Thyroid gland (tissue), 4 donors: ENCODE measurements at regions not wholly inside any gene's neighbourhood (a gene's known extent, or its start where the extent isn't known, plus 50 kb on each side); places are given as distances from the start of the nearest gene placed in this dataset.

Source experiments
- POLR2A ChIP-seq, 2 donors: fragments of 450-650 bp; IDR thresholded peaks; one replicate each; pipeline ENCODE4 v1.6.1; 2017; ENCODE audit warnings: antibody characterized with exemption in 2 of 2, mild to moderate bottlenecking in 2 of 2, moderate library complexity in 1 of 2
- TF ChIP-seq, protein P1 (sequence below), 6 experiments: fragments of 200-600 bp in 3 of 6; fragments of 450-650 bp in 3 of 6; sonication (generic) in 3 of 6; IDR thresholded peaks; one replicate each; pipeline ENCODE4 v1.5.1; 2016 to 2019; ENCODE audit warnings: antibody characterized with exemption in 6 of 6, mild to moderate bottlenecking in 2 of 6, inconsistent platforms in 1 of 6, moderate library complexity in 1 of 6

DNA sequence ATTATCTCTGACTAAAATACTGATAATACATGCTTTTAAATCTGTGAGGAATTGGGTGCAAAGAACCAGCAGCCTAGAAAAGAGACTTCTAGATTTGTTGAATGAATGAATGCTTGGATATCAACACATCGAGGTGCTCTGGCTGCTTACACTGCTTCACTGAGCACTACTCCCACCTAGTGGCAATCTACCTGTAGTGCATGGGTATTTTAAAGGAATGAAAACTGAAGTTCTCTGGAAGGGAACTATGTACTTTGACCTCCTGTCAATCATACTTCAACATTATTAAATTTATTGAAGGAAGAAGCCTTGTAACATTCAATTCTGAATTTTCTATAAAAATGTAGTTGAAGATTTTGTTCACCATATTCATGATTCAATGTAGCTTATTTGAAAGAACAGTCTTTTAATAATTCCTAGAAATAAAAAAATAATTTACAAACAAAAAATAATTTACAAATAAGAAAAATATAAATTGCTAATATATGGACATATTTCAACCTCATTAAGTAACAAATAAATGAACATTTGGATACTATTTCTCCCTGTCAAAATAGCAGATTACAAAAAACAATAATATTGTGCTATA is 111.2 kb upstream of the MMS22L start:
- TF ChIP-seq, protein P1, sequence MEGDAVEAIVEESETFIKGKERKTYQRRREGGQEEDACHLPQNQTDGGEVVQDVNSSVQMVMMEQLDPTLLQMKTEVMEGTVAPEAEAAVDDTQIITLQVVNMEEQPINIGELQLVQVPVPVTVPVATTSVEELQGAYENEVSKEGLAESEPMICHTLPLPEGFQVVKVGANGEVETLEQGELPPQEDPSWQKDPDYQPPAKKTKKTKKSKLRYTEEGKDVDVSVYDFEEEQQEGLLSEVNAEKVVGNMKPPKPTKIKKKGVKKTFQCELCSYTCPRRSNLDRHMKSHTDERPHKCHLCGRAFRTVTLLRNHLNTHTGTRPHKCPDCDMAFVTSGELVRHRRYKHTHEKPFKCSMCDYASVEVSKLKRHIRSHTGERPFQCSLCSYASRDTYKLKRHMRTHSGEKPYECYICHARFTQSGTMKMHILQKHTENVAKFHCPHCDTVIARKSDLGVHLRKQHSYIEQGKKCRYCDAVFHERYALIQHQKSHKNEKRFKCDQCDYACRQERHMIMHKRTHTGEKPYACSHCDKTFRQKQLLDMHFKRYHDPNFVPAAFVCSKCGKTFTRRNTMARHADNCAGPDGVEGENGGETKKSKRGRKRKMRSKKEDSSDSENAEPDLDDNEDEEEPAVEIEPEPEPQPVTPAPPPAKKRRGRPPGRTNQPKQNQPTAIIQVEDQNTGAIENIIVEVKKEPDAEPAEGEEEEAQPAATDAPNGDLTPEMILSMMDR (IDR thresholded peaks at IDR 0.05), result peak; percentile 52 to 88 (median 82)
- TF ChIP-seq POLR2A (IDR thresholded peaks at IDR 0.05), result no peak
